CD14-positive monocyte (primary cell): ENCODE measurements at regions not wholly inside any gene's neighbourhood (a gene's known extent, or its start where the extent isn't known, plus 50 kb on each side); places are given as distances from the start of the nearest gene placed in this dataset.
"Not testable (repeated sequence)": the region's sequence is repeated elsewhere in the genome, so short reads cannot be mapped to it uniquely, and the experiment has no call there.

Experiments used
- DNase-seq, 3 donors: peaks; one replicate each; pipeline ENCODE4 v3.0.0-alpha.2; 2011 to 2022
- H2AFZ ChIP-seq: 2 replicates; pipeline ENCODE4 v1.6.0; 2012; ENCODE audit warnings: mild to moderate bottlenecking, low read depth, low read length, inconsistent platforms; ENCODE audit not compliant: insufficient read depth, poor library complexity, severe bottlenecking
- H3K27ac ChIP-seq, 2 donors: 1 replicate in 1 of 2; 2 replicates in 1 of 2; pipeline ENCODE4 v1.5.1; 2012 to 2013; ENCODE audit warnings: low read length in 2 of 2, control low read depth in 1 of 2, inconsistent platforms in 1 of 2, low read depth in 1 of 2, mild to moderate bottlenecking in 1 of 2
- H3K27me3 ChIP-seq, 2 donors: one replicate each; pipeline versions ENCODE4 v1.6.0 to v1.6.1; 2011 to 2013; ENCODE audit warnings: low read length in 2 of 2; ENCODE audit not compliant: control insufficient read depth in 2 of 2, insufficient read depth in 2 of 2
- H3K36me3 ChIP-seq, 2 donors: replicated peaks in 1 of 2; 1 replicate in 1 of 2; 2 replicates in 1 of 2; pipeline versions ENCODE4 v1.5.1 to v1.6.1; 2012 to 2013; ENCODE audit warnings: low read length in 2 of 2, control low read depth in 1 of 2, inconsistent platforms in 1 of 2, mild to moderate bottlenecking in 1 of 2; ENCODE audit not compliant: insufficient read depth in 2 of 2, control insufficient read depth in 1 of 2
- H3K4me1 ChIP-seq, 2 donors: 1 replicate in 1 of 2; 2 replicates in 1 of 2; pipeline versions ENCODE4 v1.5.1 to v1.6.1; 2012 to 2013; ENCODE audit warnings: low read length in 2 of 2, control low read depth in 1 of 2, inconsistent platforms in 1 of 2, mild to moderate bottlenecking in 1 of 2, moderate library complexity in 1 of 2; ENCODE audit not compliant: insufficient read depth in 2 of 2, control insufficient read depth in 1 of 2
- H3K4me2 ChIP-seq: replicated peaks from 2 replicates; pipeline ENCODE3; 2012; ENCODE audit warnings: low read length, moderate library complexity, mild to moderate bottlenecking; ENCODE audit not compliant: poor library complexity, severe bottlenecking; ENCODE audit errors: extremely low read depth
- H3K4me3 ChIP-seq, 3 experiments: fragments of 200-600 bp in 1 of 3; sonication (generic) in 1 of 3; replicated peaks in 1 of 3; 1 replicate in 2 of 3; 2 replicates in 1 of 3; pipeline ENCODE4 v1.5.1; 2011 to 2013; ENCODE audit warnings: low read length in 3 of 3, mild to moderate bottlenecking in 3 of 3, control low read depth in 2 of 3, low read depth in 2 of 3, inconsistent platforms in 1 of 3, moderate library complexity in 1 of 3
- H3K79me2 ChIP-seq: 2 replicates; pipeline ENCODE4 v1.6.0; 2012; ENCODE audit warnings: mild to moderate bottlenecking, control low read depth, inconsistent platforms, low read length, moderate library complexity; ENCODE audit not compliant: insufficient read depth
- H3K9ac ChIP-seq: 2 replicates; pipeline ENCODE4 v1.6.0; 2017; ENCODE audit warnings: low read length, mild to moderate bottlenecking; ENCODE audit not compliant: insufficient read depth, poor library complexity, severe bottlenecking
- H3K9me3 ChIP-seq, 2 donors: replicated peaks in 1 of 2; 1 replicate in 1 of 2; 2 replicates in 1 of 2; pipeline versions ENCODE4 v1.5.1 to v1.6.1; 2012 to 2013; ENCODE audit warnings: low read length in 2 of 2, control low read depth in 1 of 2; ENCODE audit not compliant: control insufficient read depth in 1 of 2, insufficient read depth in 1 of 2
- H4K20me1 ChIP-seq: 2 replicates; pipeline ENCODE4 v1.6.0; 2012; ENCODE audit warnings: mild to moderate bottlenecking, low read length, control low read depth, moderate library complexity; ENCODE audit not compliant: insufficient read depth
- H3K27ac Mint-ChIP-seq, 7 donors: one replicate each; pipeline ENCODE4 v1.8.0; 2020; ENCODE audit warnings: mild to moderate bottlenecking in 7 of 7, mixed read lengths in 7 of 7, moderate library complexity in 6 of 7, inconsistent platforms in 2 of 7
- H3K27me3 Mint-ChIP-seq, 3 donors: one replicate each; pipeline ENCODE4 v1.8.0; 2021 to 2022; ENCODE audit warnings: low read depth in 3 of 3, mild to moderate bottlenecking in 3 of 3, mixed read lengths in 3 of 3, moderate library complexity in 3 of 3, inconsistent platforms in 1 of 3
- H3K36me3 Mint-ChIP-seq, 2 donors: one replicate each; pipeline ENCODE4 v1.8.0; 2020; ENCODE audit warnings: mixed read lengths in 2 of 2, inconsistent platforms in 1 of 2, mild to moderate bottlenecking in 1 of 2
- H3K4me1 Mint-ChIP-seq: one replicate; pipeline ENCODE4 v1.8.0; 2020; ENCODE audit warnings: mild to moderate bottlenecking, mixed read lengths
- H3K4me3 Mint-ChIP-seq, 2 donors: one replicate each; pipeline ENCODE4 v1.8.0; 2020; ENCODE audit warnings: mild to moderate bottlenecking in 2 of 2, mixed read lengths in 2 of 2, moderate library complexity in 1 of 2
- H3K9me3 Mint-ChIP-seq, 7 donors: one replicate each; pipeline ENCODE4 v1.8.0; 2020 to 2022; ENCODE audit warnings: mixed read lengths in 7 of 7, mild to moderate bottlenecking in 6 of 7, moderate library complexity in 6 of 7, inconsistent platforms in 2 of 7
- WGBS: methylation state at CpG from one replicate; pipeline ENCODE4 v1.1.5; 2013; ENCODE audit warnings: missing lambda C conversion rate; ENCODE audit not compliant: insufficient coverage; 5-methylcytosine and 5-hydroxymethylcytosine counted together
- intact Hi-C, 2 donors: fragments of 100-400 bp; cut with micrococcal nuclease; formaldehyde crosslinking; loops; one replicate each; pipeline versions ENCODE4 v1.15.0 to v1.15.1; 2023
- TF ChIP-seq, protein P1 (sequence below): fragments of 200-600 bp; IDR thresholded peaks from one replicate; pipeline ENCODE4 v1.8.0; 2022; ENCODE audit warnings: antibody characterized with exemption, mild to moderate bottlenecking

DNA sequence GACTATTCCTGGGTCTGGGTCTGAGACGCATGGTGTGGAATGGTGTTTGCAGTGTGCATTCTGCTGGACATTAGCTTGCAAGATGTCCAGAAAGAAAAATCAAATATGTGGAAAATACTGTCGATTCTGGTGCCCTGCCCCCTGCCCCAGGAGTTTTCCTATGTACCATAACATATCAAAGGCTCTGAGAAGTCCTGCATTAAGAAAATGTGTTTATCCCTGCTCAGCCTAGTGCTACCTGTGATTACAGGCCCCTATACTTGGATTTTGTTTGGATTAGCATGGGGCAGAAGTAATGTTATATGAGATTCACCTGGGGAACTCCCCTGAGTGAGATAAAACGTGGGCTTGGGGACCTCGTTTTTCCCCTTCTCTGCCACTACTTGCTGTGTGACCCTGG lies 325.0 kb downstream of the CBLN1 start:
- 80% methylated on average over 2 of the region's 4 CpGs for WGBS
- Mint-ChIP-seq H3K27me3 (peaks cover 0 to 3% (median 2%) of the 10 kb centered on the region in 3 donors), H3K9me3 (peaks cover 0 to 5% (median 0%) of the 10 kb centered on the region in 7 donors), H3K4me1 (no peaks in the 10 kb centered on the region), H3K27ac (no peak overlapping the region), H3K36me3 (no peaks in the 10 kb centered on the region), H3K4me3 (no peak overlapping the region)
- no peak overlapping the region for H3K4me3 ChIP-seq
- DNase-seq, result no peak
- no peaks in the 10 kb centered on the region for H3K9me3 ChIP-seq
- H2AFZ ChIP-seq, result no peak overlapping the region
- no peaks in the 10 kb centered on the region for H4K20me1 ChIP-seq
- H3K79me2 ChIP-seq, result no peaks in the 10 kb centered on the region
- intact Hi-C loops, result no loop called here
- no peaks in the 10 kb centered on the region for H3K27me3 ChIP-seq
- TF ChIP-seq, protein P1, sequence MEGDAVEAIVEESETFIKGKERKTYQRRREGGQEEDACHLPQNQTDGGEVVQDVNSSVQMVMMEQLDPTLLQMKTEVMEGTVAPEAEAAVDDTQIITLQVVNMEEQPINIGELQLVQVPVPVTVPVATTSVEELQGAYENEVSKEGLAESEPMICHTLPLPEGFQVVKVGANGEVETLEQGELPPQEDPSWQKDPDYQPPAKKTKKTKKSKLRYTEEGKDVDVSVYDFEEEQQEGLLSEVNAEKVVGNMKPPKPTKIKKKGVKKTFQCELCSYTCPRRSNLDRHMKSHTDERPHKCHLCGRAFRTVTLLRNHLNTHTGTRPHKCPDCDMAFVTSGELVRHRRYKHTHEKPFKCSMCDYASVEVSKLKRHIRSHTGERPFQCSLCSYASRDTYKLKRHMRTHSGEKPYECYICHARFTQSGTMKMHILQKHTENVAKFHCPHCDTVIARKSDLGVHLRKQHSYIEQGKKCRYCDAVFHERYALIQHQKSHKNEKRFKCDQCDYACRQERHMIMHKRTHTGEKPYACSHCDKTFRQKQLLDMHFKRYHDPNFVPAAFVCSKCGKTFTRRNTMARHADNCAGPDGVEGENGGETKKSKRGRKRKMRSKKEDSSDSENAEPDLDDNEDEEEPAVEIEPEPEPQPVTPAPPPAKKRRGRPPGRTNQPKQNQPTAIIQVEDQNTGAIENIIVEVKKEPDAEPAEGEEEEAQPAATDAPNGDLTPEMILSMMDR, result no peak
- no peak overlapping the region for H3K27ac ChIP-seq
- no peaks in the 10 kb centered on the region for H3K4me1 ChIP-seq
- H3K4me2 ChIP-seq, result no peak overlapping the region
- H3K9ac ChIP-seq, result no peak overlapping the region
- no peaks in the 10 kb centered on the region for H3K36me3 ChIP-seq

DNA sequence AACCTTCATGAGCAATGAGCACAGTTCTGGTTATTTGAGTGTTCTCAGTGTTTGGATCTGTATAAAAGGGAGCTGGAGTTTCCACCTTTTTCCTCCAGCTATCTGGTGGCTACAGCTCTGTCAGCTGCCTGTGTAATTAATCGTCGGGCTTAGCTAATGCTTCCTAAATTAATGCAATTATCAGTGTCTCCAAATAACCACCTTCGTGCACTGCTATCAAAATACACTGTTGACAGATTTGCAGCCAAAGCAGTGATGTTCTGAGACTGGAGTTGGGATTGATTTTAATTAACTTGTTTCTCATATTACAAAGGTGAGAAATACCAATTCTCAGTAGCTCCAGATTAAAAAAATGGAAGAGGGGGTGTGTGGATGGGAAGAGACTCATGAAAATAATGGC lies 325.8 kb downstream of the CBLN1 start:
- H3K27me3 ChIP-seq, result no peaks in the 10 kb centered on the region
- no peak overlapping the region for H3K4me3 ChIP-seq
- TF ChIP-seq, protein P1, result no peak
- H4K20me1 ChIP-seq, result no peaks in the 10 kb centered on the region
- peaks cover 0 to 7% (median under 1%) of the 10 kb centered on the region in 7 donors for H3K9me3 Mint-ChIP-seq
- no CpG with 5 or more reads among the region's 3 CpGs for WGBS
- intact Hi-C loops, result no loop called here
- H3K4me3 Mint-ChIP-seq, result no peak overlapping the region
- peaks cover 0 to 3% (median 2%) of the 10 kb centered on the region in 3 donors for H3K27me3 Mint-ChIP-seq
- H3K27ac Mint-ChIP-seq, result no peak overlapping the region
- no peaks in the 10 kb centered on the region for H3K4me1 Mint-ChIP-seq
- no peak overlapping the region for H3K9ac ChIP-seq
- H3K36me3 Mint-ChIP-seq, result no peaks in the 10 kb centered on the region
- no peaks in the 10 kb centered on the region for H3K36me3 ChIP-seq
- H3K9me3 ChIP-seq, result no peaks in the 10 kb centered on the region
- no peak overlapping the region for H2AFZ ChIP-seq
- no peak overlapping the region for H3K27ac ChIP-seq
- no peaks in the 10 kb centered on the region for H3K4me1 ChIP-seq
- no peaks in the 10 kb centered on the region for H3K79me2 ChIP-seq
- no peak for DNase-seq
- H3K4me2 ChIP-seq, result no peak overlapping the region

GRCh38 chr16:48951621-48952125 lies 330.0 kb downstream of the CBLN1 start:
- not testable (repeated sequence) for H3K36me3 Mint-ChIP-seq

More at GRCh38 chr16:48951621-48952125, 330.0 kb downstream of the CBLN1 start:
- H3K79me2 ChIP-seq, H3K4me3 Mint-ChIP-seq, DNase-seq, H2AFZ ChIP-seq, H3K27ac ChIP-seq, H3K9me3 ChIP-seq, H3K27ac Mint-ChIP-seq, H3K9ac ChIP-seq, H3K27me3 ChIP-seq, H3K4me3 ChIP-seq, H3K36me3 ChIP-seq, H3K27me3 Mint-ChIP-seq, H3K4me1 Mint-ChIP-seq, H3K4me2 ChIP-seq, intact Hi-C loops, H3K4me1 ChIP-seq, H4K20me1 ChIP-seq: not testable (repeated sequence)
- WGBS, result 86% methylated on average over 6 of the region's 41 CpGs
- H3K9me3 Mint-ChIP-seq, result peaks cover 0 to 11% (median 2%) of the 10 kb centered on the region in 7 donors
